SK-N-MC (cell line): ENCODE measurements at regions not wholly inside any gene's neighbourhood (a gene's known extent, or its start where the extent isn't known, plus 50 kb on each side); places are given as distances from the start of the nearest gene placed in this dataset.

Source experiments
- EZH2 ChIP-seq: fragments of 200-600 bp; sonication (generic); IDR thresholded peaks from one replicate; pipeline ENCODE4 v1.6.1; 2017; ENCODE audit warnings: antibody characterized with exemption
- FOXP2 ChIP-seq: optimal IDR thresholded peaks from 2 replicates; pipeline ENCODE3; 2011; ENCODE audit warnings: mild to moderate bottlenecking, moderate library complexity; ENCODE audit not compliant: insufficient read depth; ENCODE audit errors: extremely low read length, control extremely low read depth
- POLR2AphosphoS5 ChIP-seq: IDR thresholded peaks from 2 replicates; pipeline ENCODE4 v1.6.1; 2012; ENCODE audit warnings: mild to moderate bottlenecking, low read depth, low read length, borderline replicate concordance

- TF ChIP-seq POLR2AphosphoS5 (no peak), EZH2 (no peak), FOXP2 (no peak)
These were observed 265.0 kb upstream of the ZNF608 start for GRCh38 chr5:125011419-125011818.
